Astrocyte (in vitro differentiated cells and primary cell): ENCODE measurements at regions not wholly inside any gene's neighbourhood (a gene's known extent, or its start where the extent isn't known, plus 50 kb on each side); places are given as distances from the start of the nearest gene placed in this dataset.

Experiments used
- DNase-seq: peaks from one replicate; pipeline ENCODE4 v3.0.0-alpha.2; 2010; ENCODE audit warnings: low read depth
- FAIRE-seq: peaks from 2 replicates; lab custom pipeline; 2011; peaks lifted over from hg19 to GRCh38; lab: Jason Lieb, UNC
- H2AFZ ChIP-seq: 2 replicates; pipeline ENCODE4 v1.6.0; 2012; ENCODE audit warnings: low read depth, low read length, inconsistent platforms
- H3K27ac ChIP-seq: 2 replicates; pipeline ENCODE4 v1.5.1; 2011; ENCODE audit warnings: low read depth, low read length, inconsistent platforms
- H3K27me3 ChIP-seq: 2 replicates; pipeline ENCODE4 v1.6.0; 2011; ENCODE audit warnings: low read length, inconsistent platforms; ENCODE audit not compliant: insufficient read depth
- H3K36me3 ChIP-seq: 2 replicates; pipeline ENCODE4 v1.5.1; 2011; ENCODE audit warnings: low read length, inconsistent platforms; ENCODE audit not compliant: insufficient read depth
- H3K4me1 ChIP-seq: 2 replicates; pipeline ENCODE4 v1.5.1; 2011; ENCODE audit warnings: low read length, inconsistent platforms; ENCODE audit not compliant: insufficient read depth
- H3K4me2 ChIP-seq: 2 replicates; pipeline ENCODE4 v1.6.0; 2012; ENCODE audit warnings: low read length, inconsistent platforms
- H3K4me3 ChIP-seq: 2 replicates; pipeline ENCODE4 v1.5.1; 2011; ENCODE audit warnings: low read depth, mild to moderate bottlenecking, low read length, inconsistent platforms; ENCODE audit not compliant: insufficient read depth
- H3K79me2 ChIP-seq: 2 replicates; pipeline ENCODE4 v1.6.0; 2012; ENCODE audit warnings: mild to moderate bottlenecking, low read length, inconsistent platforms; ENCODE audit not compliant: insufficient read depth
- H3K9ac ChIP-seq: 2 replicates; pipeline ENCODE4 v1.6.0; 2012; ENCODE audit warnings: mild to moderate bottlenecking, low read length, inconsistent platforms
- H3K9me3 ChIP-seq: 2 replicates; pipeline ENCODE4 v1.5.1; 2012; ENCODE audit warnings: low read depth, mild to moderate bottlenecking, low read length, inconsistent platforms; ENCODE audit not compliant: insufficient read depth
- H4K20me1 ChIP-seq: 2 replicates; pipeline ENCODE4 v1.6.0; 2012; ENCODE audit warnings: low read length, inconsistent platforms; ENCODE audit not compliant: insufficient read depth
- H3K27ac Mint-ChIP-seq: one replicate; pipeline ENCODE4 v1.8.0; 2021; ENCODE audit warnings: mild to moderate bottlenecking, mixed read lengths; ENCODE audit not compliant: unreplicated experiment
- H3K27me3 Mint-ChIP-seq: one replicate; pipeline ENCODE4 v1.8.0; 2021; ENCODE audit warnings: low read depth, mixed read lengths; ENCODE audit not compliant: unreplicated experiment
- H3K36me3 Mint-ChIP-seq: one replicate; pipeline ENCODE4 v1.8.0; 2021; ENCODE audit warnings: low read depth, mixed read lengths; ENCODE audit not compliant: unreplicated experiment
- H3K4me1 Mint-ChIP-seq: one replicate; pipeline ENCODE4 v1.8.0; 2021; ENCODE audit warnings: low read depth, mixed read lengths; ENCODE audit not compliant: unreplicated experiment
- H3K4me3 Mint-ChIP-seq: one replicate; pipeline ENCODE4 v1.8.0; 2021; ENCODE audit warnings: mild to moderate bottlenecking, moderate library complexity, mixed read lengths; ENCODE audit not compliant: unreplicated experiment
- H3K9me3 Mint-ChIP-seq: one replicate; pipeline ENCODE4 v1.8.0; 2021; ENCODE audit warnings: mild to moderate bottlenecking, mixed read lengths; ENCODE audit not compliant: unreplicated experiment
- CTCF ChIP-seq: IDR thresholded peaks from 2 replicates; pipeline ENCODE4 v1.5.1; 2011; ENCODE audit warnings: low read depth, mild to moderate bottlenecking, inconsistent platforms, low read length, moderate library complexity; ENCODE audit not compliant: insufficient read depth
- EZH2 ChIP-seq: IDR thresholded peaks from 2 replicates; pipeline ENCODE4 v1.6.1; 2012; ENCODE audit warnings: mild to moderate bottlenecking, low read length, inconsistent platforms; ENCODE audit not compliant: insufficient read depth

GRCh38 chr2:16487686-16488085 lies 177.9 kb downstream of the CYRIA start:
- no peaks in the 10 kb centered on the region for H3K4me1 ChIP-seq
- H3K9ac ChIP-seq, result no peak overlapping the region
- peak; percentile 19 for TF ChIP-seq CTCF
- no peak for TF ChIP-seq EZH2
- peak; percentile 1 for DNase-seq
- no peaks in the 10 kb centered on the region for H3K36me3 Mint-ChIP-seq
- no peak overlapping the region for H3K27ac Mint-ChIP-seq
- H3K27me3 ChIP-seq, result no peaks in the 10 kb centered on the region
- H4K20me1 ChIP-seq, result no peaks in the 10 kb centered on the region
- H3K4me1 Mint-ChIP-seq, result no peaks in the 10 kb centered on the region
- H3K27me3 Mint-ChIP-seq, result peaks cover 12% of the 10 kb centered on the region
- no peaks in the 10 kb centered on the region for H3K36me3 ChIP-seq
- no peaks in the 10 kb centered on the region for H3K9me3 ChIP-seq
- no peaks in the 10 kb centered on the region for H3K9me3 Mint-ChIP-seq
- H3K79me2 ChIP-seq, result no peaks in the 10 kb centered on the region
- H3K4me2 ChIP-seq, result no peak overlapping the region
- no peak overlapping the region for H3K27ac ChIP-seq
- H2AFZ ChIP-seq, result no peak overlapping the region
- H3K4me3 ChIP-seq, result no peak overlapping the region
- no peak overlapping the region for H3K4me3 Mint-ChIP-seq
- no peak for FAIRE-seq

- Histone ChIP-seq H3K27ac (no peak overlapping the region), H3K36me3 (no peaks in the 10 kb centered on the region), H3K4me2 (no peak overlapping the region), H2AFZ (no peak overlapping the region), H3K9ac (no peak overlapping the region), H3K9me3 (no peaks in the 10 kb centered on the region), H3K4me3 (no peak overlapping the region), H3K27me3 (no peaks in the 10 kb centered on the region), H3K79me2 (no peaks in the 10 kb centered on the region), H3K4me1 (no peaks in the 10 kb centered on the region), H4K20me1 (no peaks in the 10 kb centered on the region)
- no peaks in the 10 kb centered on the region for H3K9me3 Mint-ChIP-seq
- no peaks in the 10 kb centered on the region for H3K36me3 Mint-ChIP-seq
- no peak for FAIRE-seq
- peaks cover 8% of the 10 kb centered on the region for H3K4me1 Mint-ChIP-seq
- DNase-seq, result no peak
- no peak overlapping the region for H3K4me3 Mint-ChIP-seq
- H3K27me3 Mint-ChIP-seq, result peaks cover 12% of the 10 kb centered on the region
- H3K27ac Mint-ChIP-seq, result no peak overlapping the region
- no peak for TF ChIP-seq CTCF
- no peak for TF ChIP-seq EZH2
Observed at GRCh38 chr2:16485251-16485650, 180.4 kb downstream of the CYRIA start.

GRCh38 chr2:16482460-16482859 lies 183.2 kb downstream of the CYRIA start:
- Mint-ChIP-seq H3K4me1 (peaks cover 22% of the 10 kb centered on the region), H3K27ac (no peak overlapping the region), H3K4me3 (no peak overlapping the region), H3K36me3 (no peaks in the 10 kb centered on the region), H3K27me3 (peaks cover 12% of the 10 kb centered on the region), H3K9me3 (no peaks in the 10 kb centered on the region)
- no peak overlapping the region for H3K9ac ChIP-seq
- no peaks in the 10 kb centered on the region for H3K9me3 ChIP-seq
- no peaks in the 10 kb centered on the region for H3K36me3 ChIP-seq
- DNase-seq (no peak), FAIRE-seq (no peak)
- no peak overlapping the region for H2AFZ ChIP-seq
- no peak overlapping the region for H3K27ac ChIP-seq
- no peaks in the 10 kb centered on the region for H4K20me1 ChIP-seq
- TF ChIP-seq EZH2, result no peak
- no peak for TF ChIP-seq CTCF
- no peaks in the 10 kb centered on the region for H3K27me3 ChIP-seq
- H3K79me2 ChIP-seq, result no peaks in the 10 kb centered on the region
- no peak overlapping the region for H3K4me2 ChIP-seq
- H3K4me1 ChIP-seq, result no peaks in the 10 kb centered on the region
- no peak overlapping the region for H3K4me3 ChIP-seq
